ENCODE measurements at regions not wholly inside any gene's neighbourhood (a gene's known extent, or its start where the extent isn't known, plus 50 kb on each side); places are given as distances from the start of the nearest gene placed in this dataset.

DNA sequence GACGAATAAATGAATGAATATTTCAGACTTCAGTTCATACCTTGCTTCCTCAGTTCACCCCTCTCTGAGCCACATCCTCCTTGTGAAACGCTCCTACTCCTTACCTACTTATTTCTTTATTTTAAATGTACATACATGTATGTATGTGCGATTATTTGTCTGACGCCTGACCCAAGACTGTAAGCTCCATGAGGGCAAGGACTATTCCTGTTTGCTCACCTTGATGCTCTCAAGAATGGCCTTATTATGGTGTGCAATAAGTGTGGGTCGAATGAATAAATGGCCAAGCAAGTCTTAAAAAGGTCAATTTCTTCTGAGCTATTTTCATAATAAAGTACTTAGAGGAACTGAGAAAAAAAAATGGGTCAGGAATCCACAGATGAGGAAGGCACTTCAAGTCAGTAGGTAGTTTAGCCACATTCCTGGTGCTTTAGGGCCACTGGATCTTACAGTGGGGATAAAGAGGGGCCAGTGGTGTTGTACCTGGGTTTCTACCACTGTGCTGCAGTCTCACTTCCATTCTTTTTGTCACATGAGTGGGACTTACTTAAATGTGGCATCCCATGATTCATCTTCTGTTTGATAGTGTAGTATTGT lies 74.7 kb downstream of the SDC1 start:
- Histone ChIP-seq H3K9ac (ENCODE audit: low read length) (no peak overlapping the region), H3K27ac (ENCODE audit: low read depth, low read length) (no peak overlapping the region), H3K4me3 (ENCODE audit: low read length) (no peak overlapping the region), H3K36me3 (ENCODE audit: control insufficient read depth, insufficient read depth, low read length) (no peaks in the 10 kb centered on the region), H3K4me1 (ENCODE audit: control insufficient read depth, insufficient read depth, low read length) (no peaks in the 10 kb centered on the region), H3K27me3 (ENCODE audit: control insufficient read depth, insufficient read depth, low read length) (no peaks in the 10 kb centered on the region)

DNA sequence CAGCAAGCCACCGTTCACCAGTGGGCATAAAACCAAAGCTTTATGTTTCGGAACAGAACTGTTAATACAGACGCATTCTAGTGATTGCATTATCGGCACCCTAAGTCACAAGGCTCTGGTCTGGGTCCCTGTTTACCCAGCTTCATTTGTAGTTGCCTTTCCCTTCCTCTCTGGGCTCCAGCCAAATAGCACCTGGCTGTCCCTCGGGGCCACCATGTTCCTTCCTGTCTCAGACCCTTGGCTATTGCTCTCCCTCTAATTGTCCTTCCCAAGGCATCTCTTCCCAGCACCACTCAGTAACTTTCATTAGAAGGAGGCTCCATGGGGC lies 75.3 kb downstream of the SDC1 start:
- Histone ChIP-seq H3K4me1 (ENCODE audit: control insufficient read depth, insufficient read depth, low read length) (no peaks in the 10 kb centered on the region), H3K4me3 (ENCODE audit: low read length) (no peak overlapping the region), H3K36me3 (ENCODE audit: control insufficient read depth, insufficient read depth, low read length) (no peaks in the 10 kb centered on the region), H3K27ac (ENCODE audit: low read depth, low read length) (no peak overlapping the region), H3K27me3 (ENCODE audit: control insufficient read depth, insufficient read depth, low read length) (no peaks in the 10 kb centered on the region), H3K9ac (ENCODE audit: low read length) (no peak overlapping the region)

DNA sequence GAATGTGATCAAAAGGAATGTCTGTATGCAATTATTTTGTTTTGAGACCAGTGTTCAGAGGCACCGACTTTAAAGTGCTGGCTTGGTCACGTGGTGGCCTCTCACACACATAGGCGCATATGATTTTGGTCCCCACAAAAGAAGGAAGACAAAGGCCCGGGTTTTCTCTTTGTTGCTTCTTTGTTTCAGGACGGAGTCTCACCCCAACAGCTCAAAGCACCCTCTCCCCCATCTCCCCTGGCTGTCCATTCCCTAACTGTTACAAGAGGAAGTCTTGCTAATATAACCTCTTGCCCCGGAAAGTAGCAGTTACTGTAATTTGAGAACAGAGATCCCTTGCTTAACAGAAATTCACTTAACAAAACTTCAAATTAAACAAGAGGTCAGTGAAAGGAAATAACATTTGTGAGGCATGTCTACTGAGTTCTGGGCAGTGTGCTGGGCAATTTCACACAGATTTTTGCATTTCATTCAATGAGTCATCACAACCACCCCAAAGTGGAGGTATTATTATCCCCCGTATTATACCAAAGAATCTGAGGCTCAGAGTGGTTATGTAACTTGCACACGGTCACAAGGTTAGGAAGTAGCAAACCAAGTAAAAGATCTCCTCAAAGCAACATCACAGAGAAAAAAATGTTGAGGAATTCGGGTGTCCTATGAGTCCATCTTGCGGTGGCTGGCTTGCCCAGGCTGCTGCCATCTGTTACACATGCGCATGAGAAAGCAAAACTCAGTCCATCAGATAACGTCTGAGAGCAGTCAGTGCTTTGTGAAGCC lies 75.8 kb downstream of the SDC1 start:
- Histone ChIP-seq H3K27me3 (ENCODE audit: control insufficient read depth, insufficient read depth, low read length) (no peaks in the 10 kb centered on the region), H3K4me3 (ENCODE audit: low read length) (no peak overlapping the region), H3K27ac (ENCODE audit: low read depth, low read length) (no peak overlapping the region), H3K36me3 (ENCODE audit: control insufficient read depth, insufficient read depth, low read length) (no peaks in the 10 kb centered on the region), H3K9ac (ENCODE audit: low read length) (no peak overlapping the region), H3K4me1 (ENCODE audit: control insufficient read depth, insufficient read depth, low read length) (no peaks in the 10 kb centered on the region)

DNA sequence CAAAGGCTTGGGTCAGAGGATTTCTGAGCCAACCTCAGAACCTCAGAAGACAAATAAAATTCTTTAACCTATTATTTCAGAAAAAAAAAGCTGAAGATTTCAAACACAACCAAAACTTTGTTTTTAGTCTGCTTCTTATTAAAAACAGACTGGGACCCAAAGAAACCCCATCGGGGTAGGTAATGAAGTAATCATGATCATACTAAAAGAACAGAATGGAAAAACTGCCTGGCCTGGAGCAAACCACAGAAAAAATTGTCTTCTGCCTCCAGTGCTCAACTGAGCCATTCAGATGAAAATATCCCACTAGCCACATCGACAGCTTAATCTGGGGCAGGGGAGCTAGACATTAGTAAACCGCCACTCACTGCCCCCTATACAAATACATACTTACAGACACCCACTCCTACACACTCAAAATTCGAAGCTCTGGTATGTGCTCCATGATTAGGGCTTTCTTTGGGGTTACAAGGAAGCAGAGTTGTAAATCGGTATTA lies 76.5 kb downstream of the SDC1 start:
- no peak overlapping the region for H3K9ac ChIP-seq (ENCODE audit: low read length)
- H3K4me3 ChIP-seq (ENCODE audit: low read length) = no peak overlapping the region
- no peaks in the 10 kb centered on the region for H3K4me1 ChIP-seq (ENCODE audit: control insufficient read depth, insufficient read depth, low read length)
- no peaks in the 10 kb centered on the region for H3K27me3 ChIP-seq (ENCODE audit: control insufficient read depth, insufficient read depth, low read length)
- H3K36me3 ChIP-seq (ENCODE audit: control insufficient read depth, insufficient read depth, low read length) = no peaks in the 10 kb centered on the region
- no peak overlapping the region for H3K27ac ChIP-seq (ENCODE audit: low read depth, low read length)

DNA sequence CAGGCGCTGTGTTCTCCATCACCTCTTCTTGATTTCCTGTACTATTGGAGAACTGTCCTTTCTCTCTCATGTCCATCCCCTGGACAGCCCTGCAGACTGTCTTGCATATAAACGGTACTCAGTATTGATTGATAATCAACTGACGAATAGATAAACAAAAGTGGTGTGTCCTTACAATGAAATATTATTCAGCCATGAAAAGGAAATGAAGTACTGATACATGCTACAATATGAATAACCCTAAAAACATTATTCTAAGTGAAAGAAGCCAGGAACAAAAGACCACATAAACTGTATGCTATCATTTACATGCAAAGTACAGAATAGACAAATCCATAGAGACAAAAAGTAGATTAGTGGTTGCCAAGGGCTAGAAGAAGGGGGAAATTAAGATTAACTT lies 77.6 kb downstream of the SDC1 start:
- Histone ChIP-seq H3K27me3 (ENCODE audit: control insufficient read depth, insufficient read depth, low read length) (no peaks in the 10 kb centered on the region), H3K9ac (ENCODE audit: low read length) (no peak overlapping the region), H3K36me3 (ENCODE audit: control insufficient read depth, insufficient read depth, low read length) (no peaks in the 10 kb centered on the region), H3K4me1 (ENCODE audit: control insufficient read depth, insufficient read depth, low read length) (no peaks in the 10 kb centered on the region), H3K4me3 (ENCODE audit: low read length) (no peak overlapping the region), H3K27ac (ENCODE audit: low read depth, low read length) (no peak overlapping the region)

DNA sequence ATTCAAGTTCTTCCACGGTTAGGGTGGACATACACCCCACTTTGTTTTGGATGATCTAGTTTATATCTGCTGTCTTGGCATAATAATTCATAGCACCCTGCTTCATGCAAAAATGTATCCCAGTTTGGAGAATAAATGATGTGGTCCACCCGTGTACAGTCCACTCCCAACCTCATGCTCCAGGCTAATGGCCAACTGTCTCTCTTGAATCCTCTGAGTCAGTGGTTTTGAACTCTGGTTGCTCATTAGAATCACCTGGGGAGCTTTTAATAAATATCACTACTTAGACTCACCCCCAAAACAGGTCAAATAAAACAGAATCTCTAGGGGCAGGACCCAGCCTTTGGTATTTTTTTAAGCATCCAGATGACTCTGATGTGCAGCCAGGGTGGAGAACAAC lies 78.5 kb downstream of the SDC1 start:
- Histone ChIP-seq H3K36me3 (ENCODE audit: control insufficient read depth, insufficient read depth, low read length) (no peaks in the 10 kb centered on the region), H3K27me3 (ENCODE audit: control insufficient read depth, insufficient read depth, low read length) (no peaks in the 10 kb centered on the region), H3K9ac (ENCODE audit: low read length) (no peak overlapping the region), H3K4me1 (ENCODE audit: control insufficient read depth, insufficient read depth, low read length) (no peaks in the 10 kb centered on the region), H3K4me3 (ENCODE audit: low read length) (no peak overlapping the region), H3K27ac (ENCODE audit: low read depth, low read length) (no peak overlapping the region)

DNA sequence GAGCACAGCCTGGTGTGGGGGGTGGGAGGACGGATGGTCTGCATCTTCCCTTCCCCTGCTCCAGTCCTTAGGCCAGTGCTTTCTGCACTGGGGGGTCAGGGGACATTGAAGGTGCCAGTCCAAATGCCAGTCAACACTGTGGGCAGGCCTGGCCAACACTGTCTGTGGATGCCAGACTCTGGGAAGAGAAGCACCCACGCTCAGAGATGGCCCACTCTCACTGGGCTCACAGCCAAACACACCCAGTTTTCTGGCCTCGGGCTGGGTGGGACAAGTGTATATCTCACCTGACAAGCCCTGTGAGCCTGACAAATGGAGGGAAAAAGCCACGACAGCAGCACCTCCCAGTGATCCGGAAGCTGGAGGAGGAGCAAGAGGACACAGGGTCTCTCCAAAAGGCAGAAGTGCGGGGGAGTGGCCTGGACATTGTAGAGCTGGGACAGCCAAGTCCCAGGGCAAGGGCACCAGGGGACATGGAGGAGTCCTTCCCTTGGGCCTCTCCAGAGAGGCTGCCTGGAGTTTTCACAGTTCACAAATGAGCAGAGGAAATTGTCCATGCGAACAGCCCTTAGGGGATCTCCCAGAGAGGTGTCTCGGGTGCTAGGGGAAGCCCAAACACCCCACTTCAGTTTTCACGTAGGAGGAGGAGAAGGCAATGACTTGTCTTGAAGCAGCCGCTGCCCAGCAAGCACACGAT lies 79.3 kb downstream of the SDC1 start:
- H3K36me3 ChIP-seq (ENCODE audit: control insufficient read depth, insufficient read depth, low read length) = no peaks in the 10 kb centered on the region
- H3K27ac ChIP-seq (ENCODE audit: low read depth, low read length) = no peak overlapping the region
- no peak overlapping the region for H3K9ac ChIP-seq (ENCODE audit: low read length)
- no peaks in the 10 kb centered on the region for H3K4me1 ChIP-seq (ENCODE audit: control insufficient read depth, insufficient read depth, low read length)
- H3K4me3 ChIP-seq (ENCODE audit: low read length) = no peak overlapping the region
- no peaks in the 10 kb centered on the region for H3K27me3 ChIP-seq (ENCODE audit: control insufficient read depth, insufficient read depth, low read length)

DNA sequence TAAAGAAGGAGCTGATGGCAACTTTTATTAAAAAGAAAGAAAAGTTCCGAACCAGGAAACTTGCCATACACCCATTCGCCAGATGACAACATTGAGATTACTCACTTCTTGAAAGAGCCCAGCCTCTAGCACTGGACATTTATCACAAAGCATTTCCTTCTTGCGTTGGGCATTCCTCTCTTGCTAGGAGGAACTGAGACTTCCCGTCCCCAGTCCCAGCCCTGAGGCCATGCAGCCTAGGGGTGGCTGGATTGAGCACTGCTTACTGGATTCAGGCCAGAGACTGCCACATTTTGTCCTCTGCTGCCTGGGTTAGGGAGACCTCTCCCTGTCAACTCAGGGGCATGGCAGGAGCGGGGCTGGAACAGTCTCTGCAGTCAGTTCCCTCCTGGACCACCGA lies 80.1 kb downstream of the SDC1 start:
- Histone ChIP-seq H3K4me3 (ENCODE audit: low read length) (no peak overlapping the region), H3K27me3 (ENCODE audit: control insufficient read depth, insufficient read depth, low read length) (no peaks in the 10 kb centered on the region), H3K4me1 (ENCODE audit: control insufficient read depth, insufficient read depth, low read length) (no peaks in the 10 kb centered on the region), H3K27ac (ENCODE audit: low read depth, low read length) (no peak overlapping the region), H3K9ac (ENCODE audit: low read length) (no peak overlapping the region), H3K36me3 (ENCODE audit: control insufficient read depth, insufficient read depth, low read length) (no peaks in the 10 kb centered on the region)

DNA sequence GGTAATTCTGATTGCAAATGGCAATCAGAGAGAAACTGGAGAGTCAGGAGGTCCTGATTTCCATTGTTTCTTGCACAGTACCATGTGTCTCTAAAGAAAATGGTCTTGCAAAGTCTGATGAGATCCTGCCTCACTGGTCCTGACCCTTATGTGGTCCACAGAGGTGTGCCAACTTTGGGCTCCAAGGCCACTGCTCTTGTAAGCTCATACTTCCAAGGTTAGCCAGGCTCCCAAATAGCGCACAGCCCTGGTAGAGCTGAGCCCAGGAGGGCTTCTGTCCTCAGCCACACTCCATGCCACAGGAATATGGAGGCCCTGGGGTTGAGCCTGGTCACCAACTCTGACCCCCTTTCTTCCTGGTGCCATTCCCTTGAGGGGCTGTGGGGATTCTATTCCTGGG lies 80.7 kb downstream of the SDC1 start:
- Histone ChIP-seq H3K4me3 (ENCODE audit: low read length) (no peak overlapping the region), H3K36me3 (ENCODE audit: control insufficient read depth, insufficient read depth, low read length) (no peaks in the 10 kb centered on the region), H3K9ac (ENCODE audit: low read length) (no peak overlapping the region), H3K27ac (ENCODE audit: low read depth, low read length) (no peak overlapping the region), H3K4me1 (ENCODE audit: control insufficient read depth, insufficient read depth, low read length) (no peaks in the 10 kb centered on the region), H3K27me3 (ENCODE audit: control insufficient read depth, insufficient read depth, low read length) (no peaks in the 10 kb centered on the region)

DNA sequence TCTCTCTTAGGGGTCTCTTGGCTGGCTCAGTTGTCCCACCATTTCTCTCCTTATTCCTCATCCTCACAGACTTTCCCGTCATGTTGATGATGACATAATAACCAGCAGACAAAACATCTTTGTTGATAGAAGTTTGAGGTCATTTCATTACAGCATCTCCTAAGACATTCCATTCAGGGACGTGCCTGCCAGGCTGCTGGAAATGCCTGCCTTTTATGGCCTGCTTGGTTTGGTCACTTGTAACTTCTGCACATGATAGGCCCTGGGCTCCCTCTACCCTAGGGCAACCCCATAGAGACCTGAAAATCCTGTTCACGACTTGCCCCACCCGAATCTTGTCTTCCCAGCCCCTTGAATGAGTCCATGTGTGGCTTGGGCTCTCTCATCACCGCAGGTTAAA lies 81.7 kb downstream of the SDC1 start:
- no peak overlapping the region for H3K9ac ChIP-seq (ENCODE audit: low read length)
- H3K27ac ChIP-seq (ENCODE audit: low read depth, low read length) = no peak overlapping the region
- H3K36me3 ChIP-seq (ENCODE audit: control insufficient read depth, insufficient read depth, low read length) = no peaks in the 10 kb centered on the region
- H3K27me3 ChIP-seq (ENCODE audit: control insufficient read depth, insufficient read depth, low read length) = no peaks in the 10 kb centered on the region
- H3K4me3 ChIP-seq (ENCODE audit: low read length) = no peak overlapping the region
- H3K4me1 ChIP-seq (ENCODE audit: control insufficient read depth, insufficient read depth, low read length) = no peaks in the 10 kb centered on the region

DNA sequence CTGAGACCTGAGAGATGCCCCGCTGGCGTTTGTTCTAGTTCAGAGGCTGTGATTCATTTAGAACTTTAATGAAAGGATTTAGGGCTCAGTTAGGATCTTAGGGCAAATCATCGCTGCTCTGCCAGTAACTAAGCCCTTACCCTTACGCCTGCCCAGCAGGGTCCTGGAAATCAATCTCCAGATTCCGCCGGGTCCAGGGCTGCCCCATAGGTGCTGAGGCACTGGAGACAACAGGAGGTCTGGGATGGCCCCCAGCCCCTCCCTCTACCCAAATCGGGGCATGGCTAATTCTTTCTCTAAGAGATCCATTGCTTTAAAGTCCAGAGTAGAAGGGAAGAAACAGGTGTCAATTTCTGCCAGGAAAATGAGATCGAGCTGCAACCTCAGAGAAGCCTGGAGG lies 83.1 kb downstream of the SDC1 start:
- H3K27ac ChIP-seq (ENCODE audit: low read depth, low read length) = no peak overlapping the region
- H3K27me3 ChIP-seq (ENCODE audit: control insufficient read depth, insufficient read depth, low read length) = no peaks in the 10 kb centered on the region
- no peaks in the 10 kb centered on the region for H3K36me3 ChIP-seq (ENCODE audit: control insufficient read depth, insufficient read depth, low read length)
- H3K4me3 ChIP-seq (ENCODE audit: low read length) = no peak overlapping the region
- H3K9ac ChIP-seq (ENCODE audit: low read length) = no peak overlapping the region
- no peaks in the 10 kb centered on the region for H3K4me1 ChIP-seq (ENCODE audit: control insufficient read depth, insufficient read depth, low read length)

DNA sequence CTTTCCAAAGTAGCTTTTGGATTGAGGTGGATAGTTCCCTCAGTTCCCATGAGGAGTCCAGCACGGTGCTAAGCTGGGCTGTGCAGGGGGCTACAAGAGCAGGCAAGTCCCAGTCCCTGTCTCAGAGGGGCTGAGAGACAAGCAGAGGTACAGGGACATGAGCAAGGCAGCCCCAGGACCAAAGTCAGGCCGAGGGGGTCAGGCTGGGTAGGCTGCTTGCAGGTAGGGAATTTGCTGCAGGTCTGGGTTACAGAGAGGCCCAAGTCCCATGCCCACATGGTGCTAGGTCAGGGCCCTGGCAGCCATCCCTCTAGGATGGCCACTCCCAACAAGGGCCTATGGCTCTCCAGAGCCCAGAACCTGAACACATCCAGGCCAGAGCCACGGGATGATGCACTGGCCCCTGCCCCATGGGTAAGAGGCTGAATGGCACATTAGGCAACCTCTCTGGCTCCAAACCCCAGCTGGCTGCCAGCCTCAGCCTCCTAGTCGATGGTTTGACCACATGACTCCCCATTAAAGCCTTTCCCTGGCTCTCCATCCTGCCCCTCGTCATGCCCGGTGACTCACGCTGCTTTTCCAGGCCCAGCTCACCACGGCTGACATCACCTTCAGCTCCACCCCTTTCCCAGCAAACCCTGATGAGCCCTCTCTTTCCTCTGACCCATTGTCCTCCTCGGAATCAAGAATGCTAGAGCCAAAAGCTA lies 83.7 kb downstream of the SDC1 start:
- H3K36me3 ChIP-seq (ENCODE audit: control insufficient read depth, insufficient read depth, low read length) = no peaks in the 10 kb centered on the region
- H3K4me1 ChIP-seq (ENCODE audit: control insufficient read depth, insufficient read depth, low read length) = no peaks in the 10 kb centered on the region
- H3K27me3 ChIP-seq (ENCODE audit: control insufficient read depth, insufficient read depth, low read length) = no peaks in the 10 kb centered on the region
- no peak overlapping the region for H3K9ac ChIP-seq (ENCODE audit: low read length)
- no peak overlapping the region for H3K4me3 ChIP-seq (ENCODE audit: low read length)
- H3K27ac ChIP-seq (ENCODE audit: low read depth, low read length) = no peak overlapping the region

All from rectal smooth muscle tissue (tissue), 1 donor.